GM23338 (cell line): ENCODE measurements at regions not wholly inside any gene's neighbourhood (a gene's known extent, or its start where the extent isn't known, plus 50 kb on each side); places are given as distances from the start of the nearest gene placed in this dataset.

Experiments
- CREB1 ChIP-seq: fragments of 250-450 bp; sonication (Bioruptor Pico); IDR thresholded peaks from 2 replicates; pipeline ENCODE4 v1.5.0; 2020; ENCODE audit warnings: low read depth, mild to moderate bottlenecking, moderate library complexity
- EZH2 ChIP-seq: fragments of 200-600 bp; sonication (generic); IDR thresholded peaks from one replicate; pipeline ENCODE4 v1.8.0; 2017; ENCODE audit warnings: antibody characterized with exemption, mild to moderate bottlenecking, low read depth; ENCODE audit not compliant: unreplicated experiment
- STAT1 ChIP-seq: IDR thresholded peaks from one replicate; pipeline ENCODE4 v1.6.1; 2016; ENCODE audit warnings: antibody characterized with exemption; ENCODE audit not compliant: unreplicated experiment
- TF ChIP-seq, protein P1 (sequence below): fragments of 250-450 bp; sonication (Bioruptor Pico); IDR thresholded peaks from 2 replicates; pipeline ENCODE4 v1.5.0; 2020; ENCODE audit warnings: mild to moderate bottlenecking, moderate library complexity
- TF ChIP-seq, protein P2 (sequence below): IDR thresholded peaks from one replicate; pipeline ENCODE4 v1.6.1; 2018; ENCODE audit warnings: antibody characterized with exemption; ENCODE audit not compliant: unreplicated experiment

DNA sequence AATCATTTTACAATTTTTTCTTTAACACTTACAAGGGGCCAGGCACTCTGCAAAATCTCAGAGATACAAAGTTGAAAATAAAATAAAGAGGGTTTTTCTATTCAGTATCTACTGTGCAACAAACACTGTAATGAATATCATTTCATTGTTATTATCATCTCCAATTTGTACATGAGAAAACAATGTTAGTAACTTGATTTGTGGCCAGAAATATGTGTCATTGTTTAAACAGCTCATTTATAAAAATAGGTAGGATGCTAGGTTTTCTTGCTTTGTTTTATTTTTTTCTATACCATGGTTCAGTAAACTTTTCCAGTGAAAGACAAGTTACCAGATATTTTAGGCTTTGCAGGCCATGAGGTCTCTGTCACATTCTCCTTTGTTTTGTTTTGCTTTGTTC, 318.1 kb upstream of the UBE2E2 start (continued):
- TF ChIP-seq, protein P1, sequence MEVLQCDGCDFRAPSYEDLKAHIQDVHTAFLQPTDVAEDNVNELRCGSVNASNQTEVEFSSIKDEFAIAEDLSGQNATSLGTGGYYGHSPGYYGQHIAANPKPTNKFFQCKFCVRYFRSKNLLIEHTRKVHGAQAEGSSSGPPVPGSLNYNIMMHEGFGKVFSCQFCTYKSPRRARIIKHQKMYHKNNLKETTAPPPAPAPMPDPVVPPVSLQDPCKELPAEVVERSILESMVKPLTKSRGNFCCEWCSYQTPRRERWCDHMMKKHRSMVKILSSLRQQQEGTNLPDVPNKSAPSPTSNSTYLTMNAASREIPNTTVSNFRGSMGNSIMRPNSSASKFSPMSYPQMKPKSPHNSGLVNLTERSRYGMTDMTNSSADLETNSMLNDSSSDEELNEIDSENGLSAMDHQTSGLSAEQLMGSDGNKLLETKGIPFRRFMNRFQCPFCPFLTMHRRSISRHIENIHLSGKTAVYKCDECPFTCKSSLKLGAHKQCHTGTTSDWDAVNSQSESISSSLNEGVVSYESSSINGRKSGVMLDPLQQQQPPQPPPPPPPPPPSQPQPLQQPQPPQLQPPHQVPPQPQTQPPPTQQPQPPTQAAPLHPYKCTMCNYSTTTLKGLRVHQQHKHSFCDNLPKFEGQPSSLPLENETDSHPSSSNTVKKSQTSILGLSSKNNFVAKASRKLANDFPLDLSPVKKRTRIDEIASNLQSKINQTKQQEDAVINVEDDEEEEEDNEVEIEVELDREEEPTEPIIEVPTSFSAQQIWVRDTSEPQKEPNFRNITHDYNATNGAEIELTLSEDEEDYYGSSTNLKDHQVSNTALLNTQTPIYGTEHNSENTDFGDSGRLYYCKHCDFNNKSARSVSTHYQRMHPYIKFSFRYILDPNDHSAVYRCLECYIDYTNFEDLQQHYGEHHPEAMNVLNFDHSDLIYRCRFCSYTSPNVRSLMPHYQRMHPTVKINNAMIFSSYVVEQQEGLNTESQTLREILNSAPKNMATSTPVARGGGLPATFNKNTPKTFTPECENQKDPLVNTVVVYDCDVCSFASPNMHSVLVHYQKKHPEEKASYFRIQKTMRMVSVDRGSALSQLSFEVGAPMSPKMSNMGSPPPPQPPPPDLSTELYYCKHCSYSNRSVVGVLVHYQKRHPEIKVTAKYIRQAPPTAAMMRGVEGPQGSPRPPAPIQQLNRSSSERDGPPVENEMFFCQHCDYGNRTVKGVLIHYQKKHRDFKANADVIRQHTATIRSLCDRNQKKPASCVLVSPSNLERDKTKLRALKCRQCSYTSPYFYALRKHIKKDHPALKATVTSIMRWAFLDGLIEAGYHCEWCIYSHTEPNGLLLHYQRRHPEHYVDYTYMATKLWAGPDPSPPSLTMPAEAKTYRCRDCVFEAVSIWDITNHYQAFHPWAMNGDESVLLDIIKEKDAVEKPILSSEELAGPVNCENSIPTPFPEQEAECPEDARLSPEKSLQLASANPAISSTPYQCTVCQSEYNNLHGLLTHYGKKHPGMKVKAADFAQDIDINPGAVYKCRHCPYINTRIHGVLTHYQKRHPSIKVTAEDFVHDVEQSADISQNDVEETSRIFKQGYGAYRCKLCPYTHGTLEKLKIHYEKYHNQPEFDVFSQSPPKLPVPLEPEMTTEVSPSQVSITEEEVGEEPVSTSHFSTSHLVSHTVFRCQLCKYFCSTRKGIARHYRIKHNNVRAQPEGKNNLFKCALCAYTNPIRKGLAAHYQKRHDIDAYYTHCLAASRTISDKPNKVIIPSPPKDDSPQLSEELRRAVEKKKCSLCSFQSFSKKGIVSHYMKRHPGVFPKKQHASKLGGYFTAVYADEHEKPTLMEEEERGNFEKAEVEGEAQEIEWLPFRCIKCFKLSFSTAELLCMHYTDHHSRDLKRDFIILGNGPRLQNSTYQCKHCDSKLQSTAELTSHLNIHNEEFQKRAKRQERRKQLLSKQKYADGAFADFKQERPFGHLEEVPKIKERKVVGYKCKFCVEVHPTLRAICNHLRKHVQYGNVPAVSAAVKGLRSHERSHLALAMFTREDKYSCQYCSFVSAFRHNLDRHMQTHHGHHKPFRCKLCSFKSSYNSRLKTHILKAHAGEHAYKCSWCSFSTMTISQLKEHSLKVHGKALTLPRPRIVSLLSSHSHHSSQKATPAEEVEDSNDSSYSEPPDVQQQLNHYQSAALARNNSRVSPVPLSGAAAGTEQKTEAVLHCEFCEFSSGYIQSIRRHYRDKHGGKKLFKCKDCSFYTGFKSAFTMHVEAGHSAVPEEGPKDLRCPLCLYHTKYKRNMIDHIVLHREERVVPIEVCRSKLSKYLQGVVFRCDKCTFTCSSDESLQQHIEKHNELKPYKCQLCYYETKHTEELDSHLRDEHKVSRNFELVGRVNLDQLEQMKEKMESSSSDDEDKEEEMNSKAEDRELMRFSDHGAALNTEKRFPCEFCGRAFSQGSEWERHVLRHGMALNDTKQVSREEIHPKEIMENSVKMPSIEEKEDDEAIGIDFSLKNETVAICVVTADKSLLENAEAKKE: no peak
- TF ChIP-seq STAT1: no peak
- TF ChIP-seq, protein P2, sequence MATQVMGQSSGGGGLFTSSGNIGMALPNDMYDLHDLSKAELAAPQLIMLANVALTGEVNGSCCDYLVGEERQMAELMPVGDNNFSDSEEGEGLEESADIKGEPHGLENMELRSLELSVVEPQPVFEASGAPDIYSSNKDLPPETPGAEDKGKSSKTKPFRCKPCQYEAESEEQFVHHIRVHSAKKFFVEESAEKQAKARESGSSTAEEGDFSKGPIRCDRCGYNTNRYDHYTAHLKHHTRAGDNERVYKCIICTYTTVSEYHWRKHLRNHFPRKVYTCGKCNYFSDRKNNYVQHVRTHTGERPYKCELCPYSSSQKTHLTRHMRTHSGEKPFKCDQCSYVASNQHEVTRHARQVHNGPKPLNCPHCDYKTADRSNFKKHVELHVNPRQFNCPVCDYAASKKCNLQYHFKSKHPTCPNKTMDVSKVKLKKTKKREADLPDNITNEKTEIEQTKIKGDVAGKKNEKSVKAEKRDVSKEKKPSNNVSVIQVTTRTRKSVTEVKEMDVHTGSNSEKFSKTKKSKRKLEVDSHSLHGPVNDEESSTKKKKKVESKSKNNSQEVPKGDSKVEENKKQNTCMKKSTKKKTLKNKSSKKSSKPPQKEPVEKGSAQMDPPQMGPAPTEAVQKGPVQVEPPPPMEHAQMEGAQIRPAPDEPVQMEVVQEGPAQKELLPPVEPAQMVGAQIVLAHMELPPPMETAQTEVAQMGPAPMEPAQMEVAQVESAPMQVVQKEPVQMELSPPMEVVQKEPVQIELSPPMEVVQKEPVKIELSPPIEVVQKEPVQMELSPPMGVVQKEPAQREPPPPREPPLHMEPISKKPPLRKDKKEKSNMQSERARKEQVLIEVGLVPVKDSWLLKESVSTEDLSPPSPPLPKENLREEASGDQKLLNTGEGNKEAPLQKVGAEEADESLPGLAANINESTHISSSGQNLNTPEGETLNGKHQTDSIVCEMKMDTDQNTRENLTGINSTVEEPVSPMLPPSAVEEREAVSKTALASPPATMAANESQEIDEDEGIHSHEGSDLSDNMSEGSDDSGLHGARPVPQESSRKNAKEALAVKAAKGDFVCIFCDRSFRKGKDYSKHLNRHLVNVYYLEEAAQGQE: no peak
- no peak for TF ChIP-seq CREB1 (CRISPR knock-in tag)
- TF ChIP-seq EZH2: no peak
